ENCODE measurements at regions not wholly inside any gene's neighbourhood (a gene's known extent, or its start where the extent isn't known, plus 50 kb on each side); places are given as distances from the start of the nearest gene placed in this dataset.
"Not testable (repeated sequence)": the region's sequence is repeated elsewhere in the genome, so short reads cannot be mapped to it uniquely, and the experiment has no call there.

DNA sequence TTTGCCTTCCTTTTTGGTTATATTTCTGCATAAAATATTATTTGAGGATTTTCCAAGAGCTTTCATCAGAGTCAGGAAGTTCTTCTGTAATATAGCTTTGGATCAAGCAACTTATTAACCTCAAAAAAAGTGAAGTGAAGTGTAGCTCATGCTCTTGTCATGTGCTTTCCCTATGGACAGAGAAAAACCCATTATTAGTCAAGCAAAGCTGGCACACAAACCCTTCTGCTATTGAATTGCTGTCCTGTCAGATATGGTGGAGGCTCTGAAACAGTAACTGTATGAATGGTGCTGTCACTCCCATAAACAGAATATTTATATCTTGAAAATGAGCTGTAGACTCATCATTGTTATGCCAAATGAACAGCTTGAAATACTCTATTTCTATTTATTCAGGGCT is 1533.3 kb downstream of the RPIA start:
- TF ChIP-seq, protein P1, sequence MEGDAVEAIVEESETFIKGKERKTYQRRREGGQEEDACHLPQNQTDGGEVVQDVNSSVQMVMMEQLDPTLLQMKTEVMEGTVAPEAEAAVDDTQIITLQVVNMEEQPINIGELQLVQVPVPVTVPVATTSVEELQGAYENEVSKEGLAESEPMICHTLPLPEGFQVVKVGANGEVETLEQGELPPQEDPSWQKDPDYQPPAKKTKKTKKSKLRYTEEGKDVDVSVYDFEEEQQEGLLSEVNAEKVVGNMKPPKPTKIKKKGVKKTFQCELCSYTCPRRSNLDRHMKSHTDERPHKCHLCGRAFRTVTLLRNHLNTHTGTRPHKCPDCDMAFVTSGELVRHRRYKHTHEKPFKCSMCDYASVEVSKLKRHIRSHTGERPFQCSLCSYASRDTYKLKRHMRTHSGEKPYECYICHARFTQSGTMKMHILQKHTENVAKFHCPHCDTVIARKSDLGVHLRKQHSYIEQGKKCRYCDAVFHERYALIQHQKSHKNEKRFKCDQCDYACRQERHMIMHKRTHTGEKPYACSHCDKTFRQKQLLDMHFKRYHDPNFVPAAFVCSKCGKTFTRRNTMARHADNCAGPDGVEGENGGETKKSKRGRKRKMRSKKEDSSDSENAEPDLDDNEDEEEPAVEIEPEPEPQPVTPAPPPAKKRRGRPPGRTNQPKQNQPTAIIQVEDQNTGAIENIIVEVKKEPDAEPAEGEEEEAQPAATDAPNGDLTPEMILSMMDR (IDR thresholded peaks at IDR 0.05; ENCODE audit: poor library complexity): not testable (repeated sequence)
- not testable (repeated sequence) for TF ChIP-seq EZH2 (IDR thresholded peaks at IDR 0.05; ENCODE audit: borderline replicate concordance); EZH2phosphoT487 (IDR thresholded peaks at IDR 0.05; ENCODE audit: low read depth, severe bottlenecking, unreplicated experiment)
